ENCODE measurements at regions not wholly inside any gene's neighbourhood (a gene's known extent, or its start where the extent isn't known, plus 50 kb on each side); places are given as distances from the start of the nearest gene placed in this dataset.

DNA sequence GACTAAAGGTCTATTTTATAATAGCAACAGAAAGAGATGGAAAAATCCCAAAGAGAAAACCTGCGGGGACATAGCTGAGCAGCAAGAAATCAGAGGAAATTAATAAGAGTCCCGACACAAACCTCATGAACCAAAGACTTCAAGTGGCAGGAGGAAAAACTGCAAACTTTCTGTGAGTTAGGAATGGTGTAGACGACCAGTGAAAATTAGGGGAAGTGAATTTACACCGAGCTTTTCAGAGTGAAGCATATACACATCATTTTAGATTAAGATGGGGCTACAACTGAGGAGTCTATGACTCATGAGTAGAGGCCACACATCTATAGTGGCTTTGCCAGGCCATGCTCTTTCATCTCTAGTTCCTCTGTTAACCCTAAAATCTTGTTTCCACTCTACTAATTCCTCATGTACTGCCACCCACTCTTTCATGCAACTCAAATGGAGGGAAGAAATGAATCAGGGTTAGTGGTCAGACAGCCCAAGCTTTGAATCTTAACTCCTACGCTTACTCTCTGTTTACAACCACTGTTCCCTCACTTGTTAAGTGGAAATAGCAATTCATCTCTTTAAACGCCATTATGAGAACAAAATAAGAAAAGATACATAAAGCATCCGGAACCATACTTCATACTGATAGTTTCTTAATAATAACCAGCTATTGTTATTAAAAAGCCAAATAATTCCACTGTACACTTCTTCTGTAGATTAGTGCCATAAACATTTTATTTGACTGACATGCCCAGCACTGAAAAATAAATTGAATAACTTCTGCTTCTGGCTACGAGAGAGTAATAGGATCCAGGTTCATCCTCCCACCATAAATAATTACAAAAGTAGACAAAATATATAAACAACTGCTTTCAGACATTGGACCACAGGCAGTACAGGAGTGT is 219.3 kb downstream of the RMST start:
- TF ChIP-seq STAT3 (IDR thresholded peaks at IDR 0.05; ENCODE audit: low read depth, low read length), result no peak
- TF ChIP-seq, protein P1, sequence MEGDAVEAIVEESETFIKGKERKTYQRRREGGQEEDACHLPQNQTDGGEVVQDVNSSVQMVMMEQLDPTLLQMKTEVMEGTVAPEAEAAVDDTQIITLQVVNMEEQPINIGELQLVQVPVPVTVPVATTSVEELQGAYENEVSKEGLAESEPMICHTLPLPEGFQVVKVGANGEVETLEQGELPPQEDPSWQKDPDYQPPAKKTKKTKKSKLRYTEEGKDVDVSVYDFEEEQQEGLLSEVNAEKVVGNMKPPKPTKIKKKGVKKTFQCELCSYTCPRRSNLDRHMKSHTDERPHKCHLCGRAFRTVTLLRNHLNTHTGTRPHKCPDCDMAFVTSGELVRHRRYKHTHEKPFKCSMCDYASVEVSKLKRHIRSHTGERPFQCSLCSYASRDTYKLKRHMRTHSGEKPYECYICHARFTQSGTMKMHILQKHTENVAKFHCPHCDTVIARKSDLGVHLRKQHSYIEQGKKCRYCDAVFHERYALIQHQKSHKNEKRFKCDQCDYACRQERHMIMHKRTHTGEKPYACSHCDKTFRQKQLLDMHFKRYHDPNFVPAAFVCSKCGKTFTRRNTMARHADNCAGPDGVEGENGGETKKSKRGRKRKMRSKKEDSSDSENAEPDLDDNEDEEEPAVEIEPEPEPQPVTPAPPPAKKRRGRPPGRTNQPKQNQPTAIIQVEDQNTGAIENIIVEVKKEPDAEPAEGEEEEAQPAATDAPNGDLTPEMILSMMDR (IDR thresholded peaks at IDR 0.05 in 2 of 3, conservative IDR thresholded peaks at IDR 0.05 in 1 of 3; ENCODE audit: control insufficient read depth in 2 of 3, extremely low read depth in 1 of 3, insufficient read depth in 1 of 3, low read depth in 3 of 3, low read length in 3 of 3), result no peak
- no peak for TF ChIP-seq YY1 (IDR thresholded peaks at IDR 0.05; ENCODE audit: low read depth, low read length)
- TF ChIP-seq PML (IDR thresholded peaks at IDR 0.05; ENCODE audit: low read length), result 0 out of 2 replicates have a peak, but pooled peaks have one; percentile 39
- 0 out of 2 replicates have a peak, but pooled peaks have one; percentile 1 for TF ChIP-seq RAD21 (IDR thresholded peaks at IDR 0.05; ENCODE audit: insufficient read depth, low read depth, low read length)
- peak; percentile 86 for TF ChIP-seq MTA2 (IDR thresholded peaks at IDR 0.05; ENCODE audit: low read depth)
- TF ChIP-seq, protein P2, sequence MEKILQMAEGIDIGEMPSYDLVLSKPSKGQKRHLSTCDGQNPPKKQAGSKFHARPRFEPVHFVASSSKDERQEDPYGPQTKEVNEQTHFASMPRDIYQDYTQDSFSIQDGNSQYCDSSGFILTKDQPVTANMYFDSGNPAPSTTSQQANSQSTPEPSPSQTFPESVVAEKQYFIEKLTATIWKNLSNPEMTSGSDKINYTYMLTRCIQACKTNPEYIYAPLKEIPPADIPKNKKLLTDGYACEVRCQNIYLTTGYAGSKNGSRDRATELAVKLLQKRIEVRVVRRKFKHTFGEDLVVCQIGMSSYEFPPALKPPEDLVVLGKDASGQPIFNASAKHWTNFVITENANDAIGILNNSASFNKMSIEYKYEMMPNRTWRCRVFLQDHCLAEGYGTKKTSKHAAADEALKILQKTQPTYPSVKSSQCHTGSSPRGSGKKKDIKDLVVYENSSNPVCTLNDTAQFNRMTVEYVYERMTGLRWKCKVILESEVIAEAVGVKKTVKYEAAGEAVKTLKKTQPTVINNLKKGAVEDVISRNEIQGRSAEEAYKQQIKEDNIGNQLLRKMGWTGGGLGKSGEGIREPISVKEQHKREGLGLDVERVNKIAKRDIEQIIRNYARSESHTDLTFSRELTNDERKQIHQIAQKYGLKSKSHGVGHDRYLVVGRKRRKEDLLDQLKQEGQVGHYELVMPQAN (conservative IDR thresholded peaks at IDR 0.05), result no peak
- TF ChIP-seq POLR2A (IDR thresholded peaks at IDR 0.05; ENCODE audit: low read depth, low read length), result no peak
- TF ChIP-seq, protein P3, sequence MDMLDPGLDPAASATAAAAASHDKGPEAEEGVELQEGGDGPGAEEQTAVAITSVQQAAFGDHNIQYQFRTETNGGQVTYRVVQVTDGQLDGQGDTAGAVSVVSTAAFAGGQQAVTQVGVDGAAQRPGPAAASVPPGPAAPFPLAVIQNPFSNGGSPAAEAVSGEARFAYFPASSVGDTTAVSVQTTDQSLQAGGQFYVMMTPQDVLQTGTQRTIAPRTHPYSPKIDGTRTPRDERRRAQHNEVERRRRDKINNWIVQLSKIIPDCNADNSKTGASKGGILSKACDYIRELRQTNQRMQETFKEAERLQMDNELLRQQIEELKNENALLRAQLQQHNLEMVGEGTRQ (IDR thresholded peaks at IDR 0.05; ENCODE audit: borderline replicate concordance, low read depth, low read length), result no peak
- TF ChIP-seq RCOR1 (conservative IDR thresholded peaks at IDR 0.05; ENCODE audit: low read depth, low read length), result no peak
- TF ChIP-seq TAF1 (IDR thresholded peaks at IDR 0.05; ENCODE audit: borderline replicate concordance, low read depth, low read length), result no peak
- no peak for TF ChIP-seq NRF1 (conservative IDR thresholded peaks at IDR 0.05; ENCODE audit: low read depth, low read length)
